Keratinocyte (primary cell): ENCODE measurements at regions not wholly inside any gene's neighbourhood (a gene's known extent, or its start where the extent isn't known, plus 50 kb on each side); places are given as distances from the start of the nearest gene placed in this dataset.

Experiments used
- DNase-seq: peaks from one replicate; pipeline ENCODE4 v3.0.0-alpha.2; 2011; ENCODE audit warnings: low read depth, missing footprints, low spot score
- FAIRE-seq: peaks from 2 replicates; lab custom pipeline; 2011; peaks lifted over from hg19 to GRCh38; lab: Jason Lieb, UNC
- H2AFZ ChIP-seq: 2 replicates; pipeline ENCODE4 v1.6.0; 2012; ENCODE audit warnings: low read length, control low read depth, inconsistent platforms; ENCODE audit not compliant: control insufficient read depth
- H3K27ac ChIP-seq: 2 replicates; pipeline ENCODE4 v1.5.1; 2011; ENCODE audit warnings: low read length; ENCODE audit not compliant: control insufficient read depth, insufficient read depth
- H3K27me3 ChIP-seq: 3 replicates; pipeline ENCODE4 v1.6.0; 2011; ENCODE audit warnings: low read length; ENCODE audit not compliant: control insufficient read depth, insufficient read depth; ENCODE audit errors: extremely low read depth
- H3K36me3 ChIP-seq, 2 experiments: 2 replicates in 1 of 2; 3 replicates in 1 of 2; pipeline ENCODE4 v1.5.1; 2011; ENCODE audit warnings: low read length in 2 of 2, mild to moderate bottlenecking in 1 of 2; ENCODE audit not compliant: control insufficient read depth in 2 of 2, insufficient read depth in 2 of 2; ENCODE audit errors: extremely low read depth in 1 of 2
- H3K4me1 ChIP-seq: 3 replicates; pipeline ENCODE4 v1.5.1; 2011; ENCODE audit warnings: low read length; ENCODE audit not compliant: control insufficient read depth, insufficient read depth; ENCODE audit errors: extremely low read depth
- H3K4me2 ChIP-seq: 3 replicates; pipeline ENCODE4 v1.6.0; 2011; ENCODE audit warnings: low read depth, low read length; ENCODE audit not compliant: control insufficient read depth, insufficient read depth; ENCODE audit errors: extremely low read depth
- H3K4me3 ChIP-seq, 3 experiments: fragments of 200-600 bp in 1 of 3; sonication (generic) in 1 of 3; 2 replicates in 2 of 3; 3 replicates in 1 of 3; pipeline ENCODE4 v1.5.1; 2011 to 2016; ENCODE audit warnings: low read length in 3 of 3, mild to moderate bottlenecking in 3 of 3, control low read depth in 2 of 3, inconsistent platforms in 1 of 3, low read depth in 1 of 3, mixed read lengths in 1 of 3, mixed run types in 1 of 3, moderate library complexity in 1 of 3; ENCODE audit not compliant: control insufficient read depth in 2 of 3, insufficient read depth in 2 of 3; ENCODE audit errors: extremely low read depth in 1 of 3
- H3K79me2 ChIP-seq: 2 replicates; pipeline ENCODE4 v1.6.0; 2012; ENCODE audit warnings: low read length; ENCODE audit not compliant: control insufficient read depth, insufficient read depth
- H3K9ac ChIP-seq: 3 replicates; pipeline ENCODE4 v1.6.0; 2011; ENCODE audit warnings: low read length; ENCODE audit not compliant: control insufficient read depth, insufficient read depth; ENCODE audit errors: extremely low read depth
- H3K9me1 ChIP-seq: 3 replicates; pipeline ENCODE4 v1.6.0; 2011; ENCODE audit warnings: low read length; ENCODE audit not compliant: control insufficient read depth, insufficient read depth; ENCODE audit errors: extremely low read depth
- H3K9me3 ChIP-seq: 2 replicates; pipeline ENCODE4 v1.5.1; 2012; ENCODE audit warnings: low read depth, low read length; ENCODE audit not compliant: control insufficient read depth
- H4K20me1 ChIP-seq: 3 replicates; pipeline ENCODE4 v1.6.0; 2011; ENCODE audit warnings: low read length; ENCODE audit not compliant: control insufficient read depth, insufficient read depth; ENCODE audit errors: extremely low read depth
- CTCF ChIP-seq, 3 experiments: IDR thresholded peaks in 1 of 3; conservative IDR thresholded peaks in 1 of 3; optimal IDR thresholded peaks in 1 of 3; 2 replicates in 2 of 3; 3 replicates in 1 of 3; pipeline versions ENCODE3 to v1.5.1; 2011; ENCODE audit warnings: low read length in 3 of 3, mild to moderate bottlenecking in 3 of 3, moderate library complexity in 2 of 3, control low read depth in 1 of 3, inconsistent platforms in 1 of 3; ENCODE audit not compliant: insufficient read depth in 2 of 3; ENCODE audit errors: extremely low read depth in 1 of 3
- EZH2 ChIP-seq: IDR thresholded peaks from one replicate; pipeline ENCODE4 v1.6.1; 2012; ENCODE audit warnings: inconsistent platforms, mild to moderate bottlenecking, low read length, moderate library complexity
- dilution Hi-C: fragments of 300-500 bp; cut with MboI; formaldehyde crosslinking; loops from one replicate; pipeline ENCODE4 v1.7.0; 2020; ENCODE audit warnings: low sequenced_read_pairs; ENCODE audit not compliant: extremely low pct_ligation_motif_present

GRCh38 chr13:30116379-30116778 is 191.0 kb downstream of the KATNAL1 start:
- H3K9me3 ChIP-seq, result no peaks in the 10 kb centered on the region
- DNase-seq, result no peak
- no peak overlapping the region for H2AFZ ChIP-seq
- H3K27me3 ChIP-seq, result no peaks in the 10 kb centered on the region
- H3K4me3 ChIP-seq, result no peak overlapping the region
- FAIRE-seq, result no peak
- no peak overlapping the region for H3K9ac ChIP-seq
- no peaks in the 10 kb centered on the region for H3K79me2 ChIP-seq
- H4K20me1 ChIP-seq, result no peaks in the 10 kb centered on the region
- no peak overlapping the region for H3K27ac ChIP-seq
- H3K9me1 ChIP-seq, result no peaks in the 10 kb centered on the region
- TF ChIP-seq CTCF (optimal IDR thresholded peaks at IDR 0.05 in 1 of 3, IDR thresholded peaks at IDR 0.05 in 1 of 3, conservative IDR thresholded peaks at IDR 0.05 in 1 of 3; ENCODE audit: extremely low read depth in 1 of 3, insufficient read depth in 2 of 3, low read length in 3 of 3), result no peak
- no peak for TF ChIP-seq EZH2
- dilution Hi-C loops, result no loop called here
- peaks cover 42% of the 10 kb centered on the region for H3K4me1 ChIP-seq
- H3K4me2 ChIP-seq, result no peak overlapping the region
- H3K36me3 ChIP-seq, result no peaks in the 10 kb centered on the region

- TF ChIP-seq CTCF (optimal IDR thresholded peaks at IDR 0.05 in 1 of 3, IDR thresholded peaks at IDR 0.05 in 1 of 3, conservative IDR thresholded peaks at IDR 0.05 in 1 of 3; ENCODE audit: extremely low read depth in 1 of 3, insufficient read depth in 2 of 3, low read length in 3 of 3) (no peak), EZH2 (no peak)
- H3K79me2 ChIP-seq, result no peaks in the 10 kb centered on the region
- no peak overlapping the region for H3K27ac ChIP-seq
- H3K4me2 ChIP-seq, result peak overlapping the region; percentile 62
- peaks cover 37% of the 10 kb centered on the region for H3K4me1 ChIP-seq
- no peaks in the 10 kb centered on the region for H3K9me3 ChIP-seq
- FAIRE-seq (no peak), DNase-seq (no peak)
- H3K4me3 ChIP-seq, result peak overlapping the region in 2 of 3 experiments; percentile 22 to 56
- no peaks in the 10 kb centered on the region for H3K9me1 ChIP-seq
- H3K36me3 ChIP-seq, result no peaks in the 10 kb centered on the region
- peak overlapping the region; percentile 36 for H3K9ac ChIP-seq
- no peaks in the 10 kb centered on the region for H4K20me1 ChIP-seq
- H3K27me3 ChIP-seq, result no peaks in the 10 kb centered on the region
- dilution Hi-C loops, result no loop called here
- peak overlapping the region; percentile 64 for H2AFZ ChIP-seq
Measured at GRCh38 chr13:30115257-30115600, 192.1 kb downstream of the KATNAL1 start.
